Hepatocyte (in vitro differentiated cells): ENCODE measurements at regions not wholly inside any gene's neighbourhood (a gene's known extent, or its start where the extent isn't known, plus 50 kb on each side); places are given as distances from the start of the nearest gene placed in this dataset.

Source experiments
- EZH2 ChIP-seq: fragments of 200-600 bp; sonication (generic); IDR thresholded peaks from 2 replicates; pipeline ENCODE4 v1.6.1; 2016; ENCODE audit warnings: antibody characterized with exemption, mild to moderate bottlenecking, borderline replicate concordance
- TF ChIP-seq, protein P1 (sequence below): fragments of 200-600 bp; sonication (generic); IDR thresholded peaks from 2 replicates; pipeline ENCODE4 v1.5.1; 2016; ENCODE audit warnings: antibody characterized with exemption, mild to moderate bottlenecking; ENCODE audit not compliant: poor library complexity

GRCh38 chrX:69309074-69309792 lies 144.0 kb upstream of the PJA1 start:
- TF ChIP-seq, protein P1, sequence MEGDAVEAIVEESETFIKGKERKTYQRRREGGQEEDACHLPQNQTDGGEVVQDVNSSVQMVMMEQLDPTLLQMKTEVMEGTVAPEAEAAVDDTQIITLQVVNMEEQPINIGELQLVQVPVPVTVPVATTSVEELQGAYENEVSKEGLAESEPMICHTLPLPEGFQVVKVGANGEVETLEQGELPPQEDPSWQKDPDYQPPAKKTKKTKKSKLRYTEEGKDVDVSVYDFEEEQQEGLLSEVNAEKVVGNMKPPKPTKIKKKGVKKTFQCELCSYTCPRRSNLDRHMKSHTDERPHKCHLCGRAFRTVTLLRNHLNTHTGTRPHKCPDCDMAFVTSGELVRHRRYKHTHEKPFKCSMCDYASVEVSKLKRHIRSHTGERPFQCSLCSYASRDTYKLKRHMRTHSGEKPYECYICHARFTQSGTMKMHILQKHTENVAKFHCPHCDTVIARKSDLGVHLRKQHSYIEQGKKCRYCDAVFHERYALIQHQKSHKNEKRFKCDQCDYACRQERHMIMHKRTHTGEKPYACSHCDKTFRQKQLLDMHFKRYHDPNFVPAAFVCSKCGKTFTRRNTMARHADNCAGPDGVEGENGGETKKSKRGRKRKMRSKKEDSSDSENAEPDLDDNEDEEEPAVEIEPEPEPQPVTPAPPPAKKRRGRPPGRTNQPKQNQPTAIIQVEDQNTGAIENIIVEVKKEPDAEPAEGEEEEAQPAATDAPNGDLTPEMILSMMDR = no peak
- no peak for TF ChIP-seq EZH2
